ENCODE measurements at regions not wholly inside any gene's neighbourhood (a gene's known extent, or its start where the extent isn't known, plus 50 kb on each side); places are given as distances from the start of the nearest gene placed in this dataset.
A peak's percentile ranks its signal among the peaks of the same experiment; 100 is the strongest.
"Not testable (repeated sequence)": the region's sequence is repeated elsewhere in the genome, so short reads cannot be mapped to it uniquely, and the experiment has no call there.

DNA sequence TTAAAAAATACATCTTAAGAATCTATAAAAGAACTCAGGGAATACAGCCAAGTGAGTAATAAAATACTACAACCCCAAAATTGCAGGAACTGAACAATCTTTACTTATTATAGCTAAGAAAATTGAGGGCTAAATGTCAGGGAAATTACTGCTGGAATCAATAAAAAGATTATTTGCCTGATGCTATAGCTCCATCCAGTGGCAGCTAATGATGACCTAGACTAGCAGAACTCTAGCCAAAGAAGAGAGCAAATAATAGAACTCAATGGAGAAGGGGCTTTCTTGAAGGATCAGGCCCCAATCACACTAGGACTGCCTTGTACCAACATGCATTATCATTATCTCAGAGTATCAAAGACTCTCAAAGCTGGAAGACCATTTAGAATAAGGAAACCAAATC, 85.0 kb upstream of the FAM241A start:
- DNase-seq: no peak

DNA sequence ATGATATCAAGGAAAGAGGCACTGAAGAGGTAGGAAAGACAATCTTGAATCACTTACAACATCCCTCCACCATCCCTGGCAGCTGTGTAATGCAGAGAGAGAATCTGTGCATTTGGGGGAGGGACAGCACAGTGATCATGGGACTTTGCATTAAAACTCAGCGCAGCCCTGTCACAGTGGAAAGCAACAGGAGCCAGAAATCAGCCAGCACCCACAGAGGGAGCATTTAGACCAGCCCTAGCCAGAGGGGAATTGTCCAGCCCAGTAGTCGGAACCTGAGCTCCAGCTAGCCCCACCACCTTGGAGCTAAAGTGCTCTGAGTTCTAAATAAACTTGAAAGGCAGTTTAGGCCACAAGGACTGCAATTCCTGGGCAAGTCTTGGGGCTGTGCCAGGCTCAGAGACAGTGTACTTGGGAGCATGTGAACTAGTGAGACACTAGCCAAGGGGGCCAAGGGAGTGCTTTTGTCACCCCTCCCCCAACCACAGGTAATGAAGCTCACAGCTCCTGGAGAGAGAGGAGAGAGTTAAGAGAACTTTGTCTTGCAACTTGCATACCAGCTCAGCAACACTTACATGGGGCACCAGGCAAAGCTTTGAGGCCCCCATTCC, 83.9 kb upstream of the FAM241A start:
- DNase-seq: no peak

DNA sequence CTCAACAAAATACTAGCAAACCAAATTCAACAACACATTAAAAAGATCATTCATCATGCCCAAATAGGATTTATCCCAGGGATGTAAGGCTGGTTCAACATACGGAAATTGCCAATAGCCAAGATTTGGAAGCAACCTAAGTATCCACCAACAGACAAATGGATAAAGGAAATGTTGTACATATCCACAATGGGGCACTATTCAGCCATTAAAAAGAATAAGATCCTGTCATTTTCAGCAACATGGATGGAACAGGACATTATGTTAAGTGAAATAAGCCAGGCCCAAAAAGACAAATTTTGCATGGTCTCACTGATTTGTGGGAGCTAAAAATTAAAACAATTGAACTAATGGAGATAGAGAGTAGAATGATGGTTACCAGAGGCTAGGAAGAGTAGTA, 82.0 kb upstream of the FAM241A start:
- DNase-seq: no peak

DNA sequence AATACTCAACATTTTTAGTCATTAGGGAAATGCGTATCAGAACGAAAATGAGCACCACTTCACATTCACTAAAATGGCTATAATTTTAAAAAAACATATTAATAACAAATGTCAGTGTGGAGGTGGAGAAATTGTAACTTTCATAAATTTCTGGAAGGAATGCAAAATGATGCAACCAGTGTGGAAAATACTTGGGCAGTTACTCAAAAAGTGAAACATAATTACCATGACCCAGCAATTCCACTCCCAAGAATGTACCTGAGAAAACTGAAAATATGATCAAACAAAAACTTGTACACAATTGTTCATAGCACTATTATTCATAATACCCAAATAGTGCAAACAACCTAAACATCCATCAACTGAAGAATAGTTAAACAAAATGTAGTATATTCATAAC, 76.1 kb upstream of the FAM241A start:
- DNase-seq: no peak

DNA sequence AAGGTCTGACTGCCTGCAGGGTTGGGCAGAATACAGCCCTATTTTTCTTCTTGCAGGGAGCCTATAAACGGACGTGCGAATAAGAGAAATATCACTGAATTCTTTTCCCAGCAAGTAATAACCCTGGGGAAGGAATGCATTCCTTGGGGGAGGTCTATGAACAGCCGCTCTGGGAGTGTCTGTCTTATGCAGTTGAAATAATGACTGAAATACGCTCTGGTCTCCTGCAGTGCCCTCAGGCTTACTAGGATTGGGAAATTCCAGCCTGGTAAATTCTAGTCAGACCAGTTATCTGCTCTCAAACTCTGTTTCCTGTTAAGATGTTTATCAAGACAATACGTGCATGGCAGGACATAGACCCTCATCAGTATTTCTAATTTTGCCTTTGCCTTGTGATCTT, 72.1 kb upstream of the FAM241A start:
- no peak for DNase-seq

DNA sequence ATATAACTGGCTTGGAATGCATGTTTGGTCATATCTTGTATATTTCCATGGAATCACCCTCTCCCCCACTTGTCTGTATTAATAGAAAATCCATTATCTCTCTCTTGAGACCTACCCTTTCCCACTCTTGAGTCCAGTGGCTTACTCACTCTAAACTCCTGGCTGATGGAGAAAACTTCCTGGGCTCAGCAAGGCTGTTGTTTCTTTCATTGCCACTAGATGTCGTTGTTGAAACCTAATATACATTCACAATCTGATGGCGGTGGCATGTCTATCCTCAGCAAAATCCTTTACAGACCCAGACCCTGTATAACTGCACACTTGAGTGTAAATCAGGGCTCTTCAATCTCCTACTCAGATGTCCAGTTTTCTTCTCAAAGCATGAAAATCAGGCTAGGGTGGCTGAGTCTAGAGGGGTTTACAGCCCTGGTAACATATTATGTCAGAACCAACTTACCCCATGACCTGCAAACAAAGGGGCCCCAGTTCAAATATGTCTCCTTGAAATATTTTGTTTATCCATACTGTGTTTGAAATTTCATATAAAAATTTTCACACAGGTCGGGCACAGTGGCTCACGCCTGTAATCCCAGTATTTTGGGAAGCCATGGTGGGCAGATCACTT, 70.0 kb upstream of the FAM241A start:
- DNase-seq: peak in 2 of 5 donors; percentile 3 to 41

DNA sequence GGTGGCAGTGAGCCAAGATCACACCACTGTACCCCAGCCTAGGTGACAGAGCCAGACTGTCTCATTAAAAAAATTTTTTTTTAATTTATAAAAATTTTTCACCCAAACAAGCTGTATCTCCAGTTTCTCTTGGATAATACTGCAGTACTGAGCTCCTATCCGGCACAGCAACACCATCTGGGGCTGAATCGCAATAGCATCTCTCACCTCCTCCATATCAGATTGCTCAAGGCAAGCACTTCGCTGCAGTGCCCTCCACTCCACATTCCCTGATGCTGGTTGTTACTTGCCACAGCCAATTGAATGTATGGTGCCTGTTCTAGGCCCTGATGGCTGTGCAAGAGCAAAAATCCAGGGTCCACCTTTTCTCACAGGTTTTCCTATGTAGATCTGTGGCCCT, 69.3 kb upstream of the FAM241A start:
- no peak for DNase-seq

DNA sequence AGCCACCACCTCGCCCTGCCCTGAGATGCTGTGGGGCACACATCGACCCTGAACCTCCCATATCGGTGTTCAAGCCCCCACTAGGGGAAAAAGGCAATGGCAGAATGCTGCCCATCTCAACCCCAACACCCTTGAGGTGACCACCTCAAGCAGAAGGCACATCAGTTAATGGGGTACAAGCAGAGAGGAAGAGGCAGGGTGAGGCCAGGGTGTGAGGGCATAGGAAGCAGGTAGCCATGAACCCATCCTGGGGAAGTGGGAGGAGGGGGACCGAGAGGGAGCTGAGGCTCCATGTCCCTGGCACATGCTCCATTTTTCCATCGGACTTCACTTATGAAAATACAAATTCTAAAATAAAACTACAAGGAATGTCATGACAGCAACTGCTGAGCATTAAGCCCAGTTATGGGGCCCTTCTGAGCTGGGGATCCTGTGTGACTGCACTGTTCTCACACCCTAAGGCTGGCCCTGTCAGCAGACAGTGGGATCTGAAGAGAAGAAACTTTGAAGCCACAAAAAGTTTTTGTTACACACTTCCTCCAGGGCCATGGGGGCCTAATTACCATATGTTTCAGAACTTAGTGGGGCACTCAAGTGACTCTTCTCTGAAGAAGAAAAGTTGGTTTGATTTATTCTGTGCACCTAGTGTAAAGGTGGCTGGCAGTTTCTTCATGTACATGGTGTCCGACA, 68.2 kb upstream of the FAM241A start:
- DNase-seq: no peak

DNA sequence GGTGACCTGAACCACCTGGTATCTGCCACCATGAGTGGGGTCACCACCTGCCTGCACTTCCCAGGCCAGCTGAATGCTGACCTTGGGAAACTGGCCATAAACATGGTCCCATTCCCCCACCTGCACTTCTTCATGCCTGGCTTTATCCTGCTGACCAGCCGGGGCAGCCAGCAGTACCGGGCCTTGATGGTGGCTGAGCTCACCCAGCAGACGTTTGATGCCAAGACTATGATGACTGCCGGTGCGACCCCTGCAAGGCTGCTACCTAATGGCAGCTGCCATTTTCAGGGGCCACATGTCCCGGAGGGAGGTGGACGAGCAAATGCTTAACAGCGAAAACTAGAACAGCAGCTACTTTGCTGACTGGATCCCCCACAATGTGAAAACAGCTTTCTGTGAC, 67.5 kb upstream of the FAM241A start:
- no peak for DNase-seq

DNA sequence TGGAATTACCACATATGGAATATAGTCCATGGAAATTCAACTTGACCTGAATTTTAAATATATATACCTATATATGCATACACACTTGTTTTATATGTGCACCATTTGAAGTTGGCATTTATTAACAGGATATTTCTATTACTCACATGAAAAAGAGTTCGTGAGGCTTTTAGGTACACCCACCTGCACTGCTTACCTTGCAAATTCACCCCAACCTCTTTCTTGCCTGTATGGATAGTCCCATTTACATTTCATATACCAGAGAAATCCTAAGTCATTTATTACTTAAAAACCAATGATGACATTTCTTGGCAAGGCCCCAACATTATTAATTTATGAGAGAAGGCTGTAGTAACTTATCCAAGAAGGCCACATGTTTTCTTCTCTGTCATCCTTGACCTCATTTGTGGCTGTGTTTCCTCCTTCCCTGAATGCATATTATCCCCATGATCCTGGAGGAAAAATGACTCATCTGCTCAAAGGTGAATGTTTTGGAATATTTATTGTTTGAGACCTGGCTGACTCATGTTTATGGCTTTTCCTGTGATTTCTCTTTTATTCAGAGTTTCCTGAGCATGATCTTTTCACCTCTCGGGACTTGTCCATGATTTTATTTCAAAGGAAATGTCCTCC, 62.2 kb upstream of the FAM241A start:
- no peak for DNase-seq

DNA sequence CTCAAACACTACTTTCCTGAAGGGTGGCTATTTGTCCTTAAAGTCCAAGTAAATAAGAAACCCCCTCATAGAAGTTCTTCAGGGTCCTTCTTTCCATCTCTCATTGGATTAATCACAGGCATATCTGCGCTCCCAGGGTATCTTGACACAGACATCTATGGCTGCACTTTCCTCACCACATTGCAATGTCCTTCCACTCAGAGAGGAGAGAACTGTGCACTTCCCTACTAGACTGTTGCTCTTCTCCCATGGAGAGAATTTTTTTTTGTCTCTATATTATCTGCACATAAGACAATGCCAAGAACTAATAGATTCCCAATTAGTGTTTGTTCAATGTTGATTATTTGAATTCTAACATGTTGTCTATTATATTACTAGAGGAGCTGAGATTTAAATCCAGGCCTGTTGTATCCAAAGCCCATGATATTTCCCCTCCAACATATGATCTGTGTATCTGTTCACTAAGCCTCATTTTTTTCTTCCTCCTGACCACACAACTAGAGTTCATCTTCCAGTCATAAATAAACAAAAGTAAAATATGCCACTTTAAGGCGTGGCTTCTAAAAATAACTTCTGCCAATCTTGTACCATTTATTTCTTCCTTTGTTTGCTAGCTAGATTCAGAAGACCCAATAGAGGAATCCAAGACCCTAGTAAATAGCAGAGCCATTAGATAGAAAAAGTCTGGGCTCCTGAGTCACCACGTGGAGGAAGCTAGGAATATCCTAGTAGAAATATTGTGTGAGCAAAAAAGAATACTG, 61.5 kb upstream of the FAM241A start:
- no peak for DNase-seq

DNA sequence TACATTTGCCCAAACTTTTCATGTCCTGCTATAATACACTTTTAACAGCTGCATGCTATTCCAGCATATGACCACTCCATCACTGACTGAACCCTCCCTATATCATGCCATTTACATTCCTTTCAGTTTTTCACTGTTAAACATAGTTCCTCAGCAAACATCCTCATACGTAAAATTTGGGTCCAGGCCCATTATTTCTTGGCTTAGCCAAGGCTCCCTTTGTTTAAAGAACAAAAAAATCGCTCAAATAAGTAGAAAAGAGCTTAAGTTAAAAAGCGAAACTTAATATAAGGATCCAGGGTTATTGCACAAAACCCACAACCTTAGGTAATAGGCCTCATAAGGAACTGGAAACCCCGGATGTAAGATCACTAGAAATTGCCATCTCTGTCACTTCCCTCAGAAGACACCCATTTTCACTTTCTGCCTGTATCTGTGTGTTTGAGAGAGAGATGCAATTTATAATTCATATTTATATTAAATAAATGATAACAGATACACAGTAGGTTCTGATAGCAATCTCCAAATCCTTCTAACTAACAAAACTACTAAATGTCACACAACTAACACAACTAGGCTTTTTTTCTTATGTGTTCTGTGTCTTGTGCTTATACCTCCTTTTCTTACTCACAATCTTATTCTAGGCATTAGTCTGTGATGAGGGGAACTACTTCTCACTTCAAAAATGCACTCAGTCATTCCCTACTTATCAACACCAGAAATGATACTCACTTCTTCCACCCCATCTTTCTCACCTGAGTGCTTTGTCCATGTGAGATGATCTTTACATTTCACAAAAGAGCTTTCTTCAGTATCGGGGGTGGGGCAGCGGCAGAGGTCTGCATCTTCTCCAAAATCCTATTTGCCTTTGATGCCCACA, 59.9 kb upstream of the FAM241A start:
- DNase-seq: peak in 1 of 5 donors; percentile 12

DNA sequence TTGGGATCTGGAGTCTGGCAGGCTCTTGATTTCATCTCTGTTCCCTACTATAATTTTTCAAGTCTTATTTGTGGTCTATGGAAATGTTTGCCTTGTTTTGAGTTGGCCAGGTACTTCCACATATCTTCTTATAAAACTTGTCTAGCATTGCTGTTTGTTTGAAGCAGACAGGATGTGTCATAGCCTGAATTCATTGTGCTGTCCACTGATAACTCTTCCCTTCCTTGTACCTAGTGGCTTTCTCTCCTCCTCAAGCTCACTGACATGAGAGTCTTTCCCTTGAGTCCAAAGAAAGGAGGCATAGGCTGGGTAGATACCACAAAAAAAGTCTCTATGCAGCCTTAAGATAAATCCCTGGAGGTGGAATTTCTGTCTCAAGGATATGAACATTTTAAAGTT, 59.2 kb upstream of the FAM241A start:
- DNase-seq: no peak

DNA sequence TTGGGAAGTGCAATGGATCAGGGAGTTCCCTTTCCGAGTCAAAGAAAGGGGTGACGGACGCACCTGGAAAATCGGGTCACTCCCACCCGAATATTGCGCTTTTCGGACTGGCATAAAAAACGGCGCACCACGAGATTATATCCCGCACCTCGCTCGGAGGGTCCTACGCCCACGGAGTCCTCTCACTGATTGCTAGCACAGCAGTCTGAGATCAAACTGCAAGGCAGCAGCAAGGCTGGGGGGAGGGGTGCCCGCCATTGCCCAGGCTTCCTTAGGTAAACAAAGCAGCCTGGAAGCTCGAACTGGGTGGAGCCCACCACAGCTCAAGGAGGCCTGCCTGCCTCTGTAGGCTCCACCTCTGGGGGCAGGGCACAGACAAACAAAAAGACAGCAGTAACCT, 58.6 kb upstream of the FAM241A start:
- not testable (repeated sequence) for DNase-seq

DNA sequence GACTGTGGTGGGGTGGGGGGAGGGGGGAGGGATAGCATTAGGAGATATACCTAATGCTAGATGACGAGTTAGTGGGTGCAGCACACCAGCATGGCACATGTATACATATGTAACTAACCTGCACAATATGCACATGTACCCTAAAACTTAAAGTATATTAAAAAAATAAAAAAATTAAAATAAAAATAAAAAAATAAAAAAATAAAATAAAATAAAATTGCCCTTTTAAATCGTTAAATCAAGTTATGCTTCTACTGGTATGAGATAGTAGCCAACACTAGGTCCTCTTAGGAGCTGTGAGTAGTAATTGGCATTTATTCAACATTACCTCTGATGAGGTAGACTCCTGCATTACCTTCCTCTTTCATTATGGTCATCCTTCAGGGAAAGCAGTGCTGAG, 52.9 kb upstream of the FAM241A start:
- DNase-seq: not testable (repeated sequence)

DNA sequence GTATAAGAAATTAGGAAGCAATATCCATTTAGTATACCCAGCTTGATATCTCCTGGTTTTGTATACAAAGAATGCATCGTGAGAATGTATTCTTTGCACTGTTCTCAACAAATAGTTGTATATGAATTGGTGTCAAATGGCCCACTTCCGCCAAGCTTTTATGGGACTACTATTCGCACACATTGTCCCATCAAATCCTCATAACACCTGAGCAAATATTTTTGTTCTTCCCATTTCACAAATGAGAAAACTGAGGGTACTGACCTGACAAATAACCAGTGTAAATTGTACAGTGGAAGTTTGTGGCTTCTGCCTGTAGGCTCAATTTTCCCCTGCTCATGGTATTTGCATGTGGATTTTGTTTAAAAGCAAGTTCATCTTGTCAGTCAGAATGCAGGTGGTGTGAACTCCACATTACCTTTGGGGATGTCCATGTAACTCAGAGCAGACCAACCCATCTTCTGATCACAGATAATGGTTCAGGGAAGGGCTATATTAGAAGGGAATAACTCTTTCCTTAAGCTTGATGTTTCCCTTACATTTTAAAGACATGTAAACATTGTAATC, 51.5 kb upstream of the FAM241A start:
- no peak for DNase-seq

DNA sequence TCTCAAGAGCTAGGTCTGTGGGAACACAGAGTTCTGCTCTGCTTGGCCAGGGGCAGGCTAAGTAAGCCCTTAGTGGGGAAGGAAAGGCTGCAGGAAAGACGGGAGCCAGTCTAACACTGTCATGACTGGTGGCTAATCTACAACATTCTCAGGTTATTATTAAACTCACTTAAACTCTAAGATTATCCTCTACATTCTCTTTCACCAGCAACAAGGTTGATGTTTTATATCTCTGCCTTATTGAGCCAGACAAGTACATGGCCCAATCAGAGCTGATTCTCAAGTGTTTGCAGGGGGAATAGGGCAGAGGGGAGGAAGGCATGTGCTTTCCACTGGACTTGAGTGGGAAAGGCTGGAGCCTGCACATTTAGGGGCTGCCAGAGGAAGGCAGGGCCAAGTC, 50.9 kb upstream of the FAM241A start:
- DNase-seq: no peak
